A549 (cell line): ENCODE measurements at regions not wholly inside any gene's neighbourhood (a gene's known extent, or its start where the extent isn't known, plus 50 kb on each side); places are given as distances from the start of the nearest gene placed in this dataset.

Experiments
- CBX2 ChIP-seq: fragments of 200-600 bp; sonication (generic); IDR thresholded peaks from 2 replicates; pipeline ENCODE4 v1.6.1; 2016; ENCODE audit warnings: low read depth, mild to moderate bottlenecking, borderline replicate concordance
- CHD2 ChIP-seq: fragments of 150-350 bp; IDR thresholded peaks from 2 replicates; pipeline ENCODE4 v1.6.1; 2014; ENCODE audit warnings: low read length; ENCODE audit not compliant: partially characterized antibody
- CTCF ChIP-seq: fragments of >200 bp; sonication (Bioruptor Twin); formaldehyde crosslinking; IDR thresholded peaks from 3 replicates; pipeline ENCODE4 v1.5.1; 2016
- PHF8 ChIP-seq: fragments of 200-600 bp; sonication (generic); IDR thresholded peaks from 2 replicates; pipeline ENCODE4 v1.6.1; 2016; ENCODE audit warnings: low read depth, mild to moderate bottlenecking, antibody characterized with exemption, moderate library complexity, borderline replicate concordance
- POLR2A ChIP-seq: IDR thresholded peaks from 2 replicates; pipeline ENCODE4 v1.6.1; 2012; ENCODE audit warnings: mild to moderate bottlenecking, low read length

GRCh38 chr18:41131050-41131449 is 824.0 kb upstream of the PIK3C3 start:
- TF ChIP-seq CTCF (no peak), POLR2A (no peak), CHD2 (no peak), PHF8 (no peak), CBX2 (no peak)
